Trophoblast cell (in vitro differentiated cells and primary cell): ENCODE measurements at regions not wholly inside any gene's neighbourhood (a gene's known extent, or its start where the extent isn't known, plus 50 kb on each side); places are given as distances from the start of the nearest gene placed in this dataset.
"Not testable (repeated sequence)": the region's sequence is repeated elsewhere in the genome, so short reads cannot be mapped to it uniquely, and the experiment has no call there.

ENCODE experiments used
- DNase-seq, 2 donors: peaks; one replicate each; pipeline ENCODE4 v3.0.0-alpha.2; 2016
- H2AFZ ChIP-seq: 2 replicates; pipeline ENCODE4 v1.6.1; 2013; ENCODE audit warnings: low read length, moderate library complexity, mild to moderate bottlenecking; ENCODE audit not compliant: insufficient read depth, poor library complexity
- H2AK5ac ChIP-seq: 2 replicates; pipeline ENCODE4 v1.6.1; 2013; ENCODE audit warnings: mild to moderate bottlenecking, low read length
- H2BK120ac ChIP-seq: 2 replicates; pipeline ENCODE4 v1.6.1; 2013; ENCODE audit warnings: low read length, mild to moderate bottlenecking, moderate library complexity; ENCODE audit not compliant: insufficient read depth, poor library complexity
- H2BK12ac ChIP-seq: 2 replicates; pipeline ENCODE4 v1.6.1; 2013; ENCODE audit warnings: mild to moderate bottlenecking, low read length, moderate library complexity
- H2BK5ac ChIP-seq: 2 replicates; pipeline ENCODE4 v1.6.1; 2013; ENCODE audit warnings: low read length, low read depth, moderate library complexity, mild to moderate bottlenecking; ENCODE audit not compliant: poor library complexity
- H3K14ac ChIP-seq: 2 replicates; pipeline ENCODE4 v1.6.1; 2013; ENCODE audit warnings: mild to moderate bottlenecking, low read length
- H3K18ac ChIP-seq: 2 replicates; pipeline ENCODE4 v1.6.1; 2013; ENCODE audit warnings: mild to moderate bottlenecking, low read length
- H3K23ac ChIP-seq: 2 replicates; pipeline ENCODE4 v1.6.1; 2013; ENCODE audit warnings: low read length
- H3K27ac ChIP-seq: 2 replicates; pipeline ENCODE4 v1.5.1; 2013; ENCODE audit warnings: low read depth, mild to moderate bottlenecking, inconsistent platforms, low read length, moderate library complexity
- H3K27me3 ChIP-seq: 2 replicates; pipeline ENCODE4 v1.6.1; 2013; ENCODE audit warnings: inconsistent platforms, mild to moderate bottlenecking, low read length, moderate library complexity; ENCODE audit not compliant: insufficient read depth
- H3K36me3 ChIP-seq, 2 experiments: 1 replicate in 1 of 2; 2 replicates in 1 of 2; pipeline ENCODE4 v1.6.1; 2013; ENCODE audit warnings: low read length in 2 of 2, mild to moderate bottlenecking in 2 of 2, moderate library complexity in 1 of 2; ENCODE audit not compliant: insufficient read depth in 2 of 2, control insufficient read depth in 1 of 2
- H3K4ac ChIP-seq: 2 replicates; pipeline ENCODE4 v1.6.1; 2013; ENCODE audit warnings: low read depth, mild to moderate bottlenecking, low read length, moderate library complexity
- H3K4me1 ChIP-seq, 2 experiments: 1 replicate in 1 of 2; 2 replicates in 1 of 2; pipeline ENCODE4 v1.6.1; 2013; ENCODE audit warnings: low read length in 2 of 2, mild to moderate bottlenecking in 2 of 2, moderate library complexity in 1 of 2; ENCODE audit not compliant: insufficient read depth in 2 of 2, control insufficient read depth in 1 of 2
- H3K4me2 ChIP-seq: 2 replicates; pipeline ENCODE4 v1.6.1; 2013; ENCODE audit warnings: inconsistent platforms, mild to moderate bottlenecking, low read length, moderate library complexity
- H3K4me3 ChIP-seq: 2 replicates; pipeline ENCODE4 v1.5.1; 2013; ENCODE audit warnings: mild to moderate bottlenecking, low read depth, low read length, inconsistent platforms
- H3K79me1 ChIP-seq: one replicate; pipeline ENCODE4 v1.6.1; 2013; ENCODE audit warnings: low read length
- H3K79me2 ChIP-seq: 2 replicates; pipeline ENCODE4 v1.6.1; 2013; ENCODE audit warnings: low read length, mild to moderate bottlenecking; ENCODE audit not compliant: control insufficient read depth, insufficient read depth, poor library complexity
- H3K9ac ChIP-seq: 2 replicates; pipeline ENCODE4 v1.6.1; 2013; ENCODE audit warnings: mild to moderate bottlenecking, low read length
- H3K9me3 ChIP-seq: 2 replicates; pipeline ENCODE4 v1.6.1; 2013; ENCODE audit warnings: low read depth, mild to moderate bottlenecking, control low read depth, inconsistent platforms, low read length; ENCODE audit not compliant: insufficient read depth
- H4K12ac ChIP-seq: 2 replicates; pipeline ENCODE4 v1.6.1; 2013; ENCODE audit warnings: low read depth, mild to moderate bottlenecking, low read length, moderate library complexity
- H4K8ac ChIP-seq: 2 replicates; pipeline ENCODE4 v1.6.1; 2013; ENCODE audit warnings: low read depth, mild to moderate bottlenecking, low read length, moderate library complexity
- H4K91ac ChIP-seq: one replicate; pipeline ENCODE4 v1.6.1; 2013; ENCODE audit warnings: low read depth, mild to moderate bottlenecking, low read length, moderate library complexity
- WGBS: extraction: QIAGEN DNeasy Blood & Tissue Kit; methylation state at CpG from one replicate; pipeline ENCODE4 v1.1.7; 2013; ENCODE audit warnings: missing lambda C conversion rate; ENCODE audit not compliant: insufficient read length, insufficient coverage; ENCODE audit errors: extremely low coverage; 5-methylcytosine and 5-hydroxymethylcytosine counted together

- H3K79me1 ChIP-seq, H2BK120ac ChIP-seq, H3K36me3 ChIP-seq, H3K4me3 ChIP-seq, DNase-seq, H3K27ac ChIP-seq, H3K9me3 ChIP-seq, H3K4ac ChIP-seq, H4K12ac ChIP-seq, H3K27me3 ChIP-seq, H3K9ac ChIP-seq, H2AK5ac ChIP-seq, H2BK12ac ChIP-seq, H3K18ac ChIP-seq, H2BK5ac ChIP-seq, H3K4me2 ChIP-seq, H4K91ac ChIP-seq, H3K14ac ChIP-seq, H3K79me2 ChIP-seq, H3K23ac ChIP-seq, H3K4me1 ChIP-seq, H2AFZ ChIP-seq, H4K8ac ChIP-seq: not testable (repeated sequence)
- no CpG with 5 or more reads among the region's 13 CpGs for WGBS
Measured at GRCh38 chr5:117343726-117344125, 769.1 kb upstream of the SEMA6A start.

GRCh38 chr5:117337064-117337749, 762.6 kb upstream of the SEMA6A start:
- H3K4ac ChIP-seq, result no peak overlapping the region
- no peak overlapping the region for H2BK12ac ChIP-seq
- WGBS, result no CpG with 5 or more reads among the region's 4 CpGs
- H3K79me2 ChIP-seq, result no peaks in the 10 kb centered on the region
- H2AK5ac ChIP-seq, result no peak overlapping the region
- H4K12ac ChIP-seq, result no peak overlapping the region
- H3K9me3 ChIP-seq, result no peaks in the 10 kb centered on the region
- no peak overlapping the region for H3K18ac ChIP-seq
- no peak overlapping the region for H2BK120ac ChIP-seq
- no peak overlapping the region for H2BK5ac ChIP-seq
- no peak overlapping the region for H3K4me2 ChIP-seq
- H3K79me1 ChIP-seq, result no peaks in the 10 kb centered on the region
- H3K27me3 ChIP-seq, result no peaks in the 10 kb centered on the region
- H4K91ac ChIP-seq, result no peak overlapping the region
- H3K4me1 ChIP-seq, result no peaks in the 10 kb centered on the region
- no peak overlapping the region for H3K9ac ChIP-seq
- H3K4me3 ChIP-seq, result no peak overlapping the region
- DNase-seq, result no peak
- H3K23ac ChIP-seq, result no peak overlapping the region
- H3K27ac ChIP-seq, result no peak overlapping the region
- H3K14ac ChIP-seq, result no peak overlapping the region
- H2AFZ ChIP-seq, result no peak overlapping the region
- no peak overlapping the region for H4K8ac ChIP-seq
- no peaks in the 10 kb centered on the region for H3K36me3 ChIP-seq

DNA sequence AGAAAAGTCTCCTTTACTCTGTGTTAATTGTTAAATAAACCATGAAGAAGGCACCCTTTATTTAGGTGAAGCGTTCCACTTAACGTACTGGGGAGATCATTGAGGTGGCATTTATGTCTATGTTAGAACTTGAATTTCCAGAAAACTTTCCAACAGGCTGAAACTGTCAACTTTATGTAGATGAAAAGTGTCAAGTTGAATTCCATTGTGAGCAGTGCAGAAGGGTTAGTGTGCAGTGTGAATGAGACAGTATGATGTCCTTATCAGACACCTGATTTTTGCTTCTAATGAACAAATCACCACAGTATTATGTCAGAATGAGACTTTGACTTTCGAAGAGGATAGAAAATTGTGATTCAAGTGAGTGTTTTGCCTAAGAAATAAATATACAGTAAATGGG, 761.6 kb upstream of the SEMA6A start:
- Histone ChIP-seq H3K23ac (no peak overlapping the region), H4K12ac (no peak overlapping the region), H3K36me3 (no peaks in the 10 kb centered on the region), H3K9ac (no peak overlapping the region), H3K4me1 (no peaks in the 10 kb centered on the region), H3K79me2 (no peaks in the 10 kb centered on the region), H3K14ac (no peak overlapping the region), H3K4me2 (no peak overlapping the region), H4K91ac (no peak overlapping the region), H3K79me1 (no peaks in the 10 kb centered on the region), H2AK5ac (no peak overlapping the region), H2BK12ac (no peak overlapping the region), H3K4ac (no peak overlapping the region), H3K4me3 (no peak overlapping the region), H3K18ac (no peak overlapping the region), H3K9me3 (no peaks in the 10 kb centered on the region), H2BK5ac (no peak overlapping the region), H3K27me3 (no peaks in the 10 kb centered on the region), H4K8ac (no peak overlapping the region), H2AFZ (no peak overlapping the region), H2BK120ac (no peak overlapping the region), H3K27ac (no peak overlapping the region)
- no peak for DNase-seq
- WGBS, result no CpG with 5 or more reads among the region's 3 CpGs

DNA sequence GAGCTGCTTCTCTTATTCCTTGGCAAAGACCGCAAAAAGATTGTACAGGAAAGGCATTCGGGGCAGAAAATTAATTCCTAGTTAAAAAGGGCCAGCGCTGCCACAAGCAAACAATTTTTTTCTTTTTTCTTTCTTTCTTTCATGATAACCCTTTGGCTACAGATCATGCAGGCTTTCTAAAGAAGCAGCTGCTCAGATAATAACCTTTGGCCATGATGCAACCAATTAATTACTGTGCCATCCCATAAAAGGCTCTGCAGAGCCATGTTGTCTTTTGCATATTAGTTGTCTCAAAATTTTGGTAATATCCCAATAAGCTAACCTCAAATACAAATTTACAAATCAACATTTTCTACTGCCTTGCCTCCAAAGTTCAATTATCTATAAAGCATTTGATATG, 758.4 kb upstream of the SEMA6A start:
- DNase-seq, result no peak
- Histone ChIP-seq H3K18ac (no peak overlapping the region), H4K12ac (no peak overlapping the region), H2BK12ac (no peak overlapping the region), H4K91ac (no peak overlapping the region), H2AFZ (no peak overlapping the region), H3K79me1 (no peaks in the 10 kb centered on the region), H2BK120ac (no peak overlapping the region), H4K8ac (no peak overlapping the region), H3K27me3 (no peaks in the 10 kb centered on the region), H3K27ac (no peak overlapping the region), H3K4me3 (no peak overlapping the region), H3K9me3 (no peaks in the 10 kb centered on the region), H3K9ac (no peak overlapping the region), H3K4me1 (no peaks in the 10 kb centered on the region), H3K36me3 (no peaks in the 10 kb centered on the region), H2AK5ac (no peak overlapping the region), H3K23ac (no peak overlapping the region), H3K79me2 (no peaks in the 10 kb centered on the region), H3K4ac (no peak overlapping the region), H2BK5ac (no peak overlapping the region), H3K4me2 (no peak overlapping the region), H3K14ac (no peak overlapping the region)
- no CpG with 5 or more reads among the region's 3 CpGs for WGBS
